GM18498 (cell line): ENCODE measurements at regions not wholly inside any gene's neighbourhood (a gene's known extent, or its start where the extent isn't known, plus 50 kb on each side); places are given as distances from the start of the nearest gene placed in this dataset.
"Not testable (repeated sequence)": the region's sequence is repeated elsewhere in the genome, so short reads cannot be mapped to it uniquely, and the experiment has no call there.

Experiments
- ATAC-seq: cut with Tn5 transposase; IDR thresholded peaks from one replicate; pipeline ENCODE4 v1.9.1; 2021; ENCODE audit warnings: mild to moderate bottlenecking, moderate library complexity; ENCODE audit not compliant: unreplicated experiment

DNA sequence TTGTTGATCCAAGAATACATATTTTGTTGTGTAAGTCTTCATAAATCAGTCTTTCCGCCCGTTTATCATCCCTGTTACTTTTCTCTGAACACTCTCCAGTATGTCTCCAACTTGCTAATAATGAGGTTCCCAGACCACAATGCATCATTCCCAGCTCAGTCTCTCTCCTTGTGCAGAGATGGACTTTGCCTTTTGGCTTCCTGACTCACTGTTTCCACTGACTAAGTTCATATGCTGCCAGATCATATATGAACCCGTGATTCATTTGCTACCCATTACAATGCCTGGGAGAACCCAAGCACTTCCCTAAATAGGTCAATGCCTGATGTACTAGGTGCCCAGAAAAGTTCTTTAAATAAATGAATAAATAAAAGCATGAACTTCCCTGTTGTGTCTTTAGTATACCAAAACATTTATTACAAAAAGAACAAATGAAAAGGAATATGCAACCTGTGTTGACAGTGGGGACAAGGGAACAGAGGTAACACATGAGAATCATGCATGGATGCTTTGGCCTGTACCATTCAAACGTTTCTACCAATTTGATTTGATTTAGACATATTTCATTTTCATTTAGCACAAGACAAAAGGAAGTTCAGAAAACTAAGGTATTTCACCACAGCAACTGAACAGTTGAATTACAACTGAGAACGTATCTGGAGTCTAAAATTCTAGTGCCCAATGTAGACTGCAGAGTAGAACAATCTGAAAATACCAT lies 215.4 kb upstream of the HNRNPA3 start:
- peak; percentile 73 for ATAC-seq

DNA sequence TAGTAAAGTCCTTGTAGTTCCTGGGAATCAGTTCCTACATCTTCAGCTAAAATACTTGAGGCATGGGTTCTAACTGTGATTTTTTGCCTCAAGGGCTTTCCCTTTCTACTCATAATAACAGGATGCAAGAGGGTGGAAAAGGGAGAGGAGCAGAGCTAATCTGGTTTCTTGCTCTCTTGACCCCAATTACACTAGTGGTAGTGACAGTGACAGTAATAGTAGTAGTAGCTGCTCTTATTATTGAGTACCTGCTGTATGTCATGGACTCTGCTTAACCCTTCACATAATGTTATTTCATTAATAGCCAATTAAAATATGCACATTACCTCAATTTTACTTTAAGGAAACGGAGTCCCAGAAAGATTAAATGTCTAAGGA lies 214.8 kb upstream of the HNRNPA3 start:
- peak; percentile 28 for ATAC-seq

- no peak for ATAC-seq
Measured at GRCh38 chr2:176999301-176999700, 213.3 kb upstream of the HNRNPA3 start.

DNA sequence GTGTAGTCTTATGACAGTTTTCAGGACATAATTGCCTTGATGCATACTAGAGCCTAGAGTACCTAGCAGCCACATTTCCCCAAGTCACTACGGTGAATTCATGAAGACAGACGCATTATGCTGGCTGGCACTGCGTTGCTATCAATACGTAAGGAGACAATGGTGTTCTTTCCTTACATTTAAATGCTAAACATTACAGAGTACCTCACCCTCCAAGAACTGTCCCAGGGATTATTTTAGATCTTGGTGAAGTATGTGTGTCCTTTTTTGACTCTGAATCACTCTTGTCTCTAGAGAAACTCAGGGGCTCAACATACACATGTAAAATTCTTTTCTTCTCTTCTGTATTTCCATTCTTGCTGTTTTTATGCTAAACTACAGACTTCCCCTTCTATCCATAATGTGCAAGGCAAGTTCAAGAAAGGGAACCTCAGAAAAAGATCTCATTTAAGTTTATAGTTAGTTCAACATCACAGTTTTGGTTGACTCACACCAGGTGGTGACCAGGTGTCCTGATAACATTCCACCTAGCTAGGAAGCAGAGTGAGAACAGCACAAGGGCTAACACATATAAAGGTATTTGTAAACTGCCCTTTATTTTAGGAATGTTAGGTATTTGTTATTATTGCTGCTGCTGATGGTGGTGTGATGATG lies 212.4 kb upstream of the HNRNPA3 start:
- no peak for ATAC-seq

DNA sequence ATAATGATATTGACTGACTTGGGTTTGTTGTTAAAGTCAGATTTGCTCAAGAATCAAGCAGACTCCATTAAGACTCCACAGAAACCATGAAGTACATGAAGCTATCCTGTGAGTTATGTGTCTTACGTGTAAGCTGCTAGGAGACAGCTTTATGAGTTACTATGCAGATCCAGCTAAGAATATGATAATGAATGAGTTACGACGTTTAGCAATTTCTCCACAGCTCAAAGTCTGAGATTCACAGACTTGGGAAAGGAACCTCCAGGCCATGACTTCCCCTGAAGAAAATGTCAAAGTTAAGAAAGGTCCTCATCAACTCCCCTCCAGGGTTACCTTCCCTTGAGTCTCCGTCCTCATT lies 211.9 kb upstream of the HNRNPA3 start:
- ATAC-seq = no peak

DNA sequence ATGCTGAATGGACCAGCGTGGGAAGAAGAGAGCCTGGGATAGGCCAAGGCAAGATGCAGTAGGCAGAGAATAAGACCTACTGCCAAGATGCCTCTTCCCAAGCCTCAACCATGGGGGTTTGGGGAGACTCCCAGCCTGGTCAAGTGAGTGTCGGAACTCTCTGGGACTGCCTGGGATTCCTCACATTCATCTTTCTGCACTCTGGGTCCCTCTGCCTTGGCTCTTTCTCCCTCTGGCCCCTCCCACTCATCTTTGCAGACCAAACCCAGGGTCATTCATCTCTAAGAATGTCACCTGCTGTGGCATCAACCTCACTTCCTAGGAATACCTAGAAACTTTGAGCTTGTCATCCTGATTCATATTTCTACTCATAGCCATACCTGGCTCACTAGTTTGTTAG lies 211.3 kb upstream of the HNRNPA3 start:
- no peak for ATAC-seq

DNA sequence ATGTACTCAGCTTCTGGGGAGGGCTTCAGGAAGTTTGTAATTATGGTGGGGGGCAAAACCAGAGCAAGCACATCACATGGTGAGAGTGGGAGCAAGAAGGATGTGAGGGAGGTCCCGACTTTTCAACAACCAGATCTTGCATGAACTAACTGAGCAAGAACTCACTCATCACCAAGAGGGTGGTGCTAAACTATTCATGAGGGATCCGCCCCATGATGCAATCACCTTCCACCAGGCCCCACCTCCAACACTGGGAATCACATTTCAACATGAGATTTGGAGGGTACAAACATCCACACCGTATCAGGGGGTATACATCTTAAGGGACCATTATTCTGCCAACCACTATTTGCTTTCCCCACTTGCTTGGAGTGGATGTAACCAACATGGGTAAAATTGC lies 209.6 kb upstream of the HNRNPA3 start:
- no peak for ATAC-seq

DNA sequence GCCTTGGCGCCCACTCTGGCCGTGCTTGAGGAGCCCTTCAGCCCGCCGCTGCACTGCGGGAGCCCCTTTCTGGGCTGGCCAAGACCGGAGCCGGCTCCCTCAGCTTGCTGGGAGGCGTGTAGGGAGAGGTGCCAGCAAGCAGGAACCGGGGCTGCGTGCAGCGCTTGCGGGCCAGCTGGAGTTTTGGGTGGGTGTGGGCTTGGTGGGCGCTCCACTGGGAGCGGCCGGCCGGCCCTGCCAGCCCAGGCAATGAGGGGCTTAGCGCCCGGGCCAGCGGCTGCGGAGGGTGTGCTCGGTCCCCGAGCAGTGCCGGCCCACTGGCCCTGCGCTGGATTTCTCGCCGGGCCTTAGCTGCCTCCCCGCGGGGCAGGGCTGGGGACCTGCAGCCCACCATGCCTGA lies 204.9 kb upstream of the HNRNPA3 start:
- not testable (repeated sequence) for ATAC-seq

DNA sequence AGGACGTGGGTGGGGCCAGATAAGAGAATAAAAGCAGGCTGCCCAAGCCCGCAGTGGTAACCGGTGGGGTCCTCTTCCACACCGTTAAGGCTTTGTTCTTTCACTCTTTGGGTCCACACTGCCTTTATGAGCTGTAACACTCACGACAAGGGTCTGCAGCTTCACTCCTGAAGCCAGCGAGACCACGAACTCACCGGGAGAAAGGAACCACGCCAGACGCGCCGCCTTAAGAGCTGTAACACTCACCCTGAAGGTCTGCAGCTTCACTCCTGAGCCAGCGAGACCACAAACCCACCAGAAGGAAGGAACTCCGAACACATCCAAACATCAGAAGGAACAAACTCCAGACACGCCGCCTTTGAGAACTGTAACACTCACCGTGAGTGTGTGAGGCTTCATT lies 203.9 kb upstream of the HNRNPA3 start:
- ATAC-seq = not testable (repeated sequence)

GRCh38 chr2:177010146-177010545 lies 202.4 kb upstream of the HNRNPA3 start:
- no peak for ATAC-seq

GRCh38 chr2:177010861-177011260 lies 201.7 kb upstream of the HNRNPA3 start:
- ATAC-seq = no peak

GRCh38 chr2:177014946-177015345 lies 197.6 kb upstream of the HNRNPA3 start:
- no peak for ATAC-seq

GRCh38 chr2:177015356-177015923 lies 197.2 kb upstream of the HNRNPA3 start:
- ATAC-seq = no peak

- ATAC-seq = no peak
Measured at GRCh38 chr2:177020524-177021119, 192.0 kb upstream of the HNRNPA3 start.

GRCh38 chr2:177021706-177022343 lies 190.8 kb upstream of the HNRNPA3 start:
- ATAC-seq = no peak

GRCh38 chr2:177024765-177025164 lies 187.8 kb upstream of the HNRNPA3 start:
- no peak for ATAC-seq

DNA sequence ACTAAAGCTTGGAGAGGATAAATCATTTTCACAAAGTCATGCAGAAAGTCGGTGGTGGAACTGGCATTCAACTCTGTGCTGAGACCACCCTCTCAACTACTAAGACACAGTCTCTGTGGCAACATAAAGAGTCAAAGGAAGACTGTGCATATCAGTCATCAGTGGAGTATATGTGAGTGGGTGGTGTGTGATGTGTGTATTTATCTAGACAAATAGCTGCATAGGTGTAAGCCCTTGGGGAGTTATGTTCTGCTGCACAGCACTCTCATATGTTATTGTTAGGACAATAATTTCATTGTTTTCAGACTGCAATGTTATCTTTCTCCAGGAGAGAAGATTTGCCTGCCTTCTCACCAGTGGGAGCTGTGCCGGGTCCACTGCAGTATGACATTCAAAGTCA lies 186.3 kb upstream of the HNRNPA3 start:
- no peak for ATAC-seq

DNA sequence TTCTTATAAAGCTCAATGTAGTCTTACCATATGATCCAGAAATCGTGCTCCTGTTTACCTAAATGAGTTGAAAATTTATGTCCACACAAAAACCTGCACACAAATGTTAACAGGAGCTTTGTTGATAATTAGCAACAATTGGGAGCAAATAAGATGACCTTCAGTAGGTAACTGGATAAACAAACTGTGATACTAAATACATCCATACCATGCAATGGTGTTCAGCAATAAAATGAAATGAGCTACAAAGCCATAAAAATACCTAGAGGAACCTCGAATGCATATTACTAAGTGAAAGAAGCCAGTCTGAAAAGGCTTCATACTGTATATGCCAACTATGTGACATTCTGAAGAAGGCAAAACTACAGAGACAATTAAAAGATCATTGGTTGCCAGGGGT lies 185.6 kb upstream of the HNRNPA3 start:
- ATAC-seq = no peak

- ATAC-seq = no peak
Measured at GRCh38 chr2:177028296-177028695, 184.3 kb upstream of the HNRNPA3 start.

DNA sequence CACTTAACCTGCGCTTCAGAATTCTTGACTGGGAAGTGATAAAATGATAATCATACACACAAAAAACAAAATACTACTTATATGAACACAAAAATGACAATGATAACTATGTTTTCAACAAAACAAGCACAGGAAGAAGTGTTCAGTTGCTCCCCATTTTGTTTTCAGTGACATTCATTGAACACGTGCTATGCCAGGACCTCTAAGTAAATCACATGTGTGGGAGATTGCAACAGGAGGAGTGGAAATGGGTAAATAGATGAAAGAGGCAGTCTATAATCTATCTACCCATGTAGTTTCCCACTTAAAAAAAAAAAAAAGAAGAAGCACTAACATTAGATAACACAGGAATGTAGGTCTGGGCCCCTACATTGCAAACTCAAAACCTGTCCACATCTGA lies 183.5 kb upstream of the HNRNPA3 start:
- no peak for ATAC-seq

DNA sequence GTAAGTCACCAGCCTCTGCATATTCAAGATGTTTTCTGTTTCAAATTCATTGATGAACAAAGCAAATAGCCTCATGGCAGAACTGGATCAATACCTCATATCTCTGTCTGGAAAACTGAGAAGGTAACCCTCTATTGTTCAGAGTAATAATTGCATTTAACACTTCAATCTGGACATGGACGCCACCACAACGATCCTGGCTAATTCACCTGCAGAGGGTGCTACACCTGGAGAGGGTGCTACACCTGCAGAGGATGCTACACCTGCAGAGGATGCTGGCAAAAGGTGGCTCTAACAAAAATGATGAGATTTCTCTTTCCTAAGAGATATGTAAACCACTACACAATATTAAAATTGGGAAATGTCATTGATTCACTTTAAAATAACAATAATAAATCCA lies 183.1 kb upstream of the HNRNPA3 start:
- ATAC-seq = no peak

GRCh38 chr2:177029901-177030300 lies 182.7 kb upstream of the HNRNPA3 start:
- ATAC-seq = no peak
